HEK293 (cell line): ENCODE measurements at regions not wholly inside any gene's neighbourhood (a gene's known extent, or its start where the extent isn't known, plus 50 kb on each side); places are given as distances from the start of the nearest gene placed in this dataset.

Experiments
- CTCF ChIP-seq: fragments of 450-650 bp; formaldehyde crosslinking; IDR thresholded peaks from 2 replicates; pipeline ENCODE4 v1.5.1; 2016; ENCODE audit warnings: missing biosample characterization, missing genetic modification characterization
- MEIS1 ChIP-seq: sonication (generic); formaldehyde crosslinking; IDR thresholded peaks from 2 replicates; pipeline ENCODE4 v1.8.1; 2022; ENCODE audit warnings: missing genetic modification reagents, mild to moderate bottlenecking, borderline replicate concordance
- ZBTB20 ChIP-seq: fragments of 450-650 bp; formaldehyde crosslinking; IDR thresholded peaks from 2 replicates; pipeline ENCODE4 v1.5.1; 2016; ENCODE audit warnings: missing biosample characterization, missing genetic modification characterization

GRCh38 chr11:26191193-26191592 lies 140.7 kb upstream of the ANO3 start:
- TF ChIP-seq CTCF (no peak), MEIS1 (CRISPR knock-in tag) (no peak), ZBTB20 (tag by site-specific recombination) (no peak)
